Panc1 (cell line): ENCODE measurements at regions not wholly inside any gene's neighbourhood (a gene's known extent, or its start where the extent isn't known, plus 50 kb on each side); places are given as distances from the start of the nearest gene placed in this dataset.

Experiments
- ATAC-seq: fragments of 200-7000 bp; cut with Tn5 transposase; 2 replicates; pipeline ENCODE4 v1.9.1; 2020; ENCODE audit warnings: mild to moderate bottlenecking, moderate library complexity
- BruUV-seq: library from RNA; stranded (reverse); fragments of 400-500 nt; replicated peaks from 2 replicates; lab custom pipeline; 2021; lab: Mats Ljungman, UMichigan
- CTCF ChIA-PET: fragments of 300-600 bp; sonication (Branson Sonifier 250); formaldehyde crosslinking; loops from one replicate; lab custom pipeline; 2022; ENCODE audit warnings: antibody characterized with exemption; lab: Charles Lee
- POLR2A ChIA-PET: fragments of 300-600 bp; sonication (Branson Sonifier 250); formaldehyde crosslinking; loops from one replicate; lab custom pipeline; 2022; ENCODE audit warnings: antibody characterized with exemption; lab: Charles Lee
- DNase-seq: peaks from one replicate; pipeline ENCODE4 v3.0.0-alpha.2; 2010; ENCODE audit warnings: low read depth, low spot score
- H3K27ac ChIP-seq: 2 replicates; pipeline ENCODE4 v1.5.1; 2011; ENCODE audit warnings: mild to moderate bottlenecking, low read length, inconsistent platforms
- H3K27me3 ChIP-seq: fragments of 200-500 bp; sonication (Bioruptor generic); 2 replicates; pipeline ENCODE4 v1.6.0; 2014; ENCODE audit warnings: low read length, inconsistent platforms; ENCODE audit not compliant: control insufficient read depth, insufficient read depth
- H3K36me3 ChIP-seq: fragments of 200-500 bp; sonication (Bioruptor generic); 2 replicates; pipeline ENCODE4 v1.5.1; 2014; ENCODE audit warnings: inconsistent platforms, mild to moderate bottlenecking, low read length, moderate library complexity; ENCODE audit not compliant: control insufficient read depth, insufficient read depth
- H3K4me1 ChIP-seq: 2 replicates; pipeline ENCODE4 v1.5.1; 2011; ENCODE audit warnings: inconsistent platforms, mild to moderate bottlenecking, low read length, moderate library complexity; ENCODE audit not compliant: control insufficient read depth, insufficient read depth
- H3K4me3 ChIP-seq, 2 experiments: 2 replicates each; pipeline ENCODE4 v1.5.1; 2011 to 2012; ENCODE audit warnings: low read depth in 2 of 2, low read length in 2 of 2, mild to moderate bottlenecking in 2 of 2, inconsistent platforms in 1 of 2, moderate library complexity in 1 of 2
- H3K9me3 ChIP-seq: fragments of 200-500 bp; sonication (Bioruptor generic); 2 replicates; pipeline ENCODE4 v1.5.1; 2014; ENCODE audit warnings: low read depth, mild to moderate bottlenecking, inconsistent platforms, low read length, moderate library complexity; ENCODE audit not compliant: control insufficient read depth, insufficient read depth
- CTCF ChIP-seq: fragments of 450-650 bp; IDR thresholded peaks from 2 replicates; pipeline ENCODE4 v1.5.1; 2017; ENCODE audit warnings: mild to moderate bottlenecking
- POLR2AphosphoS5 ChIP-seq: IDR thresholded peaks from 2 replicates; pipeline ENCODE4 v1.6.1; 2012; ENCODE audit warnings: mild to moderate bottlenecking, low read depth, low read length, moderate library complexity
- REST ChIP-seq, 2 experiments: IDR thresholded peaks; 2 replicates each; pipeline ENCODE4 v1.6.1; 2011 to 2012; ENCODE audit warnings: low read depth in 2 of 2, control low read depth in 1 of 2, low read length in 1 of 2, mild to moderate bottlenecking in 1 of 2, moderate library complexity in 1 of 2; ENCODE audit not compliant: insufficient read depth in 1 of 2
- SIN3A ChIP-seq: IDR thresholded peaks from 2 replicates; pipeline ENCODE4 v1.6.1; 2012; ENCODE audit warnings: low read depth, mild to moderate bottlenecking, low read length, moderate library complexity, borderline replicate concordance; ENCODE audit not compliant: insufficient read depth
- TCF7L2 ChIP-seq: IDR thresholded peaks from 2 replicates; pipeline ENCODE4 v1.6.1; 2011; ENCODE audit warnings: mild to moderate bottlenecking, low read depth, low read length, inconsistent platforms
- in situ Hi-C: cut with HindIII; loops from 2 replicates; pipeline ENCODE4 v1.10.0; 2016; ENCODE audit warnings: low sequenced_read_pairs, low pct_unique_long_range_greater_than_20kb
- intact Hi-C: fragments of 100-400 bp; cut with micrococcal nuclease; formaldehyde crosslinking; loops from one replicate; pipeline ENCODE4 v1.10.0; 2022; ENCODE audit not compliant: unreplicated experiment

- no peak overlapping the region for H3K27ac ChIP-seq
- DNase-seq: no peak
- ChIA-PET POLR2A (no interaction called here), CTCF (no interaction called here)
- intact Hi-C loops (no loop called here), in situ Hi-C loops (no loop called here)
- no peak for TF ChIP-seq CTCF
- no peak for TF ChIP-seq REST (IDR thresholded peaks at IDR 0.05; ENCODE audit: insufficient read depth in 1 of 2, low read depth in 2 of 2, low read length in 1 of 2)
- TF ChIP-seq TCF7L2: no peak
- no peak for TF ChIP-seq POLR2AphosphoS5
- no peak for TF ChIP-seq SIN3A
- no peak for ATAC-seq
- H3K27me3 ChIP-seq: no peaks in the 10 kb centered on the region
- no peaks in the 10 kb centered on the region for H3K9me3 ChIP-seq
- H3K4me1 ChIP-seq: no peaks in the 10 kb centered on the region
- no peak overlapping the region for H3K4me3 ChIP-seq
- H3K36me3 ChIP-seq: no peaks in the 10 kb centered on the region
- no TSS peak for BruUV-seq
Observed at GRCh38 chr13:47803131-47803530, 197.9 kb downstream of the SUCLA2 start.

GRCh38 chr13:47801555-47801954 lies 199.5 kb downstream of the SUCLA2 start:
- CTCF ChIA-PET: no interaction called here
- H3K4me3 ChIP-seq: no peak overlapping the region
- no TSS peak for BruUV-seq
- H3K27ac ChIP-seq: no peak overlapping the region
- H3K4me1 ChIP-seq: no peaks in the 10 kb centered on the region
- TF ChIP-seq REST (IDR thresholded peaks at IDR 0.05; ENCODE audit: insufficient read depth in 1 of 2, low read depth in 2 of 2, low read length in 1 of 2): no peak
- TF ChIP-seq SIN3A: no peak
- no peak for TF ChIP-seq CTCF
- TF ChIP-seq POLR2AphosphoS5: no peak
- no peak for TF ChIP-seq TCF7L2
- DNase-seq: no peak
- no peaks in the 10 kb centered on the region for H3K9me3 ChIP-seq
- POLR2A ChIA-PET: no interaction called here
- H3K36me3 ChIP-seq: no peaks in the 10 kb centered on the region
- ATAC-seq: no peak
- H3K27me3 ChIP-seq: no peaks in the 10 kb centered on the region
- in situ Hi-C loops: no loop called here
- intact Hi-C loops: no loop called here
